Astrocyte (in vitro differentiated cells and primary cell): ENCODE measurements at regions not wholly inside any gene's neighbourhood (a gene's known extent, or its start where the extent isn't known, plus 50 kb on each side); places are given as distances from the start of the nearest gene placed in this dataset.

Experiments used
- EZH2 ChIP-seq: IDR thresholded peaks from 2 replicates; pipeline ENCODE4 v1.6.1; 2012; ENCODE audit warnings: mild to moderate bottlenecking, low read length, inconsistent platforms; ENCODE audit not compliant: insufficient read depth
- TF ChIP-seq, protein P1 (sequence below): IDR thresholded peaks from 2 replicates; pipeline ENCODE4 v1.5.1; 2011; ENCODE audit warnings: low read depth, mild to moderate bottlenecking, inconsistent platforms, low read length, moderate library complexity; ENCODE audit not compliant: insufficient read depth

DNA sequence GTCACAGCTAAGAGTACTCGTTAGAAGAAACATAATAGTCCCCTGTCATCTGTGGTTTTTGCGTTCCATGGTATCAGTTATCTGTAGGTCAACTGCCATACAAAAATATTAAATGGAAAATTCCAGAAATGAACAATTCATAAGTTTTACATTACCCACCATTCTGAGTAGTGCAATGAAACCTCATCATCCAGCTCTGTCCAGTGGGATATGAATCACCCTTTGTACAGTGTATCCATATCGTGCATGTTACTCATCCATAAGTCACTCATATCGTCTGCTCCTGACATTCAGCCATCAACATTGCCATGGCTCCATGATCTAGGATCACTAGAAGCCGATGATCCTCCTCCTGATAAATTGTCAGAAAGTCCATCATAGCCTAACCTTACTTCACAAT lies 174.9 kb upstream of the C11orf87 start:
- no peak for TF ChIP-seq EZH2
- TF ChIP-seq, protein P1, sequence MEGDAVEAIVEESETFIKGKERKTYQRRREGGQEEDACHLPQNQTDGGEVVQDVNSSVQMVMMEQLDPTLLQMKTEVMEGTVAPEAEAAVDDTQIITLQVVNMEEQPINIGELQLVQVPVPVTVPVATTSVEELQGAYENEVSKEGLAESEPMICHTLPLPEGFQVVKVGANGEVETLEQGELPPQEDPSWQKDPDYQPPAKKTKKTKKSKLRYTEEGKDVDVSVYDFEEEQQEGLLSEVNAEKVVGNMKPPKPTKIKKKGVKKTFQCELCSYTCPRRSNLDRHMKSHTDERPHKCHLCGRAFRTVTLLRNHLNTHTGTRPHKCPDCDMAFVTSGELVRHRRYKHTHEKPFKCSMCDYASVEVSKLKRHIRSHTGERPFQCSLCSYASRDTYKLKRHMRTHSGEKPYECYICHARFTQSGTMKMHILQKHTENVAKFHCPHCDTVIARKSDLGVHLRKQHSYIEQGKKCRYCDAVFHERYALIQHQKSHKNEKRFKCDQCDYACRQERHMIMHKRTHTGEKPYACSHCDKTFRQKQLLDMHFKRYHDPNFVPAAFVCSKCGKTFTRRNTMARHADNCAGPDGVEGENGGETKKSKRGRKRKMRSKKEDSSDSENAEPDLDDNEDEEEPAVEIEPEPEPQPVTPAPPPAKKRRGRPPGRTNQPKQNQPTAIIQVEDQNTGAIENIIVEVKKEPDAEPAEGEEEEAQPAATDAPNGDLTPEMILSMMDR = no peak
